ENCODE measurements at regions not wholly inside any gene's neighbourhood (a gene's known extent, or its start where the extent isn't known, plus 50 kb on each side); places are given as distances from the start of the nearest gene placed in this dataset.

DNA sequence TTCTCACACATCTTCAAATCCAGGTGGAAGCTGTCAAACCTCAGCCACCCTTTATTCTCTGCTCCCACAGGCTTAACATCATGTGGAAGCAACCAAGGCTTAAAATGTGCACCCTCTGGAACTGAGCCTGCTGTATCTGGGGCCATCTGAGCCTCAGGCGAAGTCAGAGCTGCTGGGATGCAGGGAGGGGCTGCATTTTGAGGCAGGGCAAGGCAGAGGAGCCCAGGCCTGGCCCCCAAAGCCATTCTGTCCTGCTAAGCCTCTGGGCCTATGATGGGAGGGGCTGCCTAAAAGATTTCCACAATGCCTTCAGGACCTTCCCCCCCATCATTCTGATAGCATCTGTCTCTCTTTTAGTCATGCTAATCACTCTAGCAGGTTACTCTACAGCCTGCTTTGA, 51.7 kb upstream of the COBL start:
- Histone ChIP-seq H4K20me1 (ENCODE audit: low read depth, low read length) (no peaks in the 10 kb centered on the region), H3K79me2 (ENCODE audit: insufficient read depth, low read length) (no peaks in the 10 kb centered on the region), H3F3A (ENCODE audit: insufficient read depth) (no peaks in the 10 kb centered on the region), H3K9ac (ENCODE audit: low read length) (no peak overlapping the region), H3K27ac (ENCODE audit: low read depth, low read length) (no peak overlapping the region), H3K4me2 (ENCODE audit: low read depth, low read length, poor library complexity, severe bottlenecking) (no peak overlapping the region), H3K4me3 (ENCODE audit: insufficient read depth, low read length, poor library complexity, severe bottlenecking) (no peak overlapping the region), H3K36me3 (ENCODE audit: low read length) (no peaks in the 10 kb centered on the region), H3K9me2 (replicated peaks; ENCODE audit: insufficient read depth, low read length) (no peaks in the 10 kb centered on the region), H3K27me3 (ENCODE audit: low read length) (no peaks in the 10 kb centered on the region), H3K9me3 (ENCODE audit: insufficient read depth, low read length) (no peaks in the 10 kb centered on the region), H2AFZ (ENCODE audit: low read depth, low read length, severe bottlenecking) (no peak overlapping the region)
- TF ChIP-seq CTCF (IDR thresholded peaks at IDR 0.05; ENCODE audit: insufficient read depth, low read length, poor library complexity, severe bottlenecking) (no peak), EZH2phosphoT487 (conservative IDR thresholded peaks at IDR 0.05; ENCODE audit: low read length) (no peak)

GRCh38 chr7:51367614-51367968, 51.0 kb upstream of the COBL start:
- Histone ChIP-seq H3K79me2 (ENCODE audit: insufficient read depth, low read length) (no peaks in the 10 kb centered on the region), H3K4me3 (ENCODE audit: insufficient read depth, low read length, poor library complexity, severe bottlenecking) (no peak overlapping the region), H3K36me3 (ENCODE audit: low read length) (no peaks in the 10 kb centered on the region), H3K4me2 (ENCODE audit: low read depth, low read length, poor library complexity, severe bottlenecking) (no peak overlapping the region), H3K9me3 (ENCODE audit: insufficient read depth, low read length) (no peaks in the 10 kb centered on the region), H3K27me3 (ENCODE audit: low read length) (no peaks in the 10 kb centered on the region), H3K9me2 (replicated peaks; ENCODE audit: insufficient read depth, low read length) (no peaks in the 10 kb centered on the region), H2AFZ (ENCODE audit: low read depth, low read length, severe bottlenecking) (no peak overlapping the region), H4K20me1 (ENCODE audit: low read depth, low read length) (no peaks in the 10 kb centered on the region), H3K9ac (ENCODE audit: low read length) (no peak overlapping the region), H3F3A (ENCODE audit: insufficient read depth) (no peaks in the 10 kb centered on the region), H3K27ac (ENCODE audit: low read depth, low read length) (no peak overlapping the region)
- TF ChIP-seq EZH2phosphoT487 (conservative IDR thresholded peaks at IDR 0.05; ENCODE audit: low read length): no peak
- TF ChIP-seq CTCF (IDR thresholded peaks at IDR 0.05; ENCODE audit: insufficient read depth, low read length, poor library complexity, severe bottlenecking): no peak

- Histone ChIP-seq H3K9me3 (ENCODE audit: insufficient read depth, low read length) (no peaks in the 10 kb centered on the region), H2AFZ (ENCODE audit: low read depth, low read length, severe bottlenecking) (no peak overlapping the region), H3K79me2 (ENCODE audit: insufficient read depth, low read length) (no peaks in the 10 kb centered on the region), H3K27me3 (ENCODE audit: low read length) (no peaks in the 10 kb centered on the region), H3K4me3 (ENCODE audit: insufficient read depth, low read length, poor library complexity, severe bottlenecking) (no peak overlapping the region), H4K20me1 (ENCODE audit: low read depth, low read length) (no peaks in the 10 kb centered on the region), H3K9me2 (replicated peaks; ENCODE audit: insufficient read depth, low read length) (no peaks in the 10 kb centered on the region), H3K9ac (ENCODE audit: low read length) (no peak overlapping the region), H3K36me3 (ENCODE audit: low read length) (no peaks in the 10 kb centered on the region), H3K27ac (ENCODE audit: low read depth, low read length) (no peak overlapping the region), H3K4me2 (ENCODE audit: low read depth, low read length, poor library complexity, severe bottlenecking) (no peak overlapping the region), H3F3A (ENCODE audit: insufficient read depth) (no peaks in the 10 kb centered on the region)
- TF ChIP-seq EZH2phosphoT487 (conservative IDR thresholded peaks at IDR 0.05; ENCODE audit: low read length) (no peak), CTCF (IDR thresholded peaks at IDR 0.05; ENCODE audit: insufficient read depth, low read length, poor library complexity, severe bottlenecking) (peak; percentile 33)
Measured at GRCh38 chr7:51366930-51367613, 50.5 kb upstream of the COBL start.
